HepG2 (cell line): ENCODE measurements at regions not wholly inside any gene's neighbourhood (a gene's known extent, or its start where the extent isn't known, plus 50 kb on each side); places are given as distances from the start of the nearest gene placed in this dataset.
"Not testable (repeated sequence)": the region's sequence is repeated elsewhere in the genome, so short reads cannot be mapped to it uniquely, and the experiment has no call there.

Source experiments
- ATAC-seq: fragments of 200-7000 bp; cut with Tn5 transposase; 3 replicates; pipeline ENCODE4 v1.9.1; 2020; ENCODE audit warnings: mild to moderate bottlenecking, moderate library complexity
- BruUV-seq: library from RNA; stranded (reverse); fragments of 400-500 nt; replicated peaks from 2 replicates; lab custom pipeline; 2021; lab: Mats Ljungman, UMichigan
- CTCF ChIA-PET: fragments of 300-600 bp; formaldehyde crosslinking; extraction: SDS; loops from one replicate; lab custom pipeline; 2021; ENCODE audit warnings: low total read pairs, inconsistent platforms, low intra/inter-chr PET ratio; lab: Yijun Ruan, JAX
- POLR2A ChIA-PET: fragments of 350-600 bp; sonication (Branson Sonifier 250); formaldehyde crosslinking; loops from one replicate; lab custom pipeline; 2020; ENCODE audit warnings: antibody characterized with exemption, inconsistent platforms; lab: Yijun Ruan, JAX
- DNase-seq: peaks from one replicate; pipeline ENCODE4 v3.0.0-alpha.2; 2015; ENCODE audit warnings: low spot score
- FAIRE-seq: peaks from 3 replicates; lab custom pipeline; 2011; peaks lifted over from hg19 to GRCh38; lab: Jason Lieb, UNC
- H2AFZ ChIP-seq: one replicate; pipeline ENCODE4 v1.6.1; 2011; ENCODE audit warnings: low read length, inconsistent platforms
- H3K27ac ChIP-seq: fragments of 300-600 bp; 3 replicates; pipeline ENCODE4 v1.8.0; 2011; ENCODE audit warnings: mixed run types, mild to moderate bottlenecking, mixed read lengths, low read length, inconsistent platforms; ENCODE audit not compliant: insufficient read depth; ENCODE audit errors: extremely low read length
- H3K27me3 ChIP-seq, 2 experiments: fragments of 200-600 bp in 1 of 2; 2 replicates in 1 of 2; 3 replicates in 1 of 2; pipeline versions ENCODE4 v1.6.0 to v1.8.0; 2011; ENCODE audit warnings: low read length in 2 of 2, mild to moderate bottlenecking in 2 of 2, moderate library complexity in 2 of 2, inconsistent platforms in 1 of 2; ENCODE audit not compliant: insufficient read depth in 2 of 2, control insufficient read depth in 1 of 2
- H3K36me3 ChIP-seq, 2 experiments: fragments of 200-600 bp in 1 of 2; replicated peaks in 1 of 2; 2 replicates in 1 of 2; 3 replicates in 1 of 2; pipeline versions ENCODE4 v1.5.1 to v1.8.0; 2011; ENCODE audit warnings: low read length in 2 of 2, inconsistent platforms in 1 of 2; ENCODE audit not compliant: insufficient read depth in 2 of 2, control insufficient read depth in 1 of 2
- H3K4me1 ChIP-seq: 2 replicates; pipeline ENCODE4 v1.5.1; 2012; ENCODE audit warnings: low read length, inconsistent platforms; ENCODE audit not compliant: insufficient read depth
- H3K4me2 ChIP-seq: 2 replicates; pipeline ENCODE4 v1.6.0; 2011; ENCODE audit warnings: low read depth, low read length, inconsistent platforms
- H3K4me3 ChIP-seq, 3 experiments: fragments of 200-600 bp in 1 of 3; sonication (generic), shearing (Covaris generic) in 1 of 3; replicated peaks in 1 of 3; 2 replicates each; pipeline ENCODE4 v1.5.1; 2011 to 2016; ENCODE audit warnings: low read length in 3 of 3, inconsistent platforms in 2 of 3, low read depth in 2 of 3, mild to moderate bottlenecking in 2 of 3, control low read depth in 1 of 3, mixed read lengths in 1 of 3; ENCODE audit not compliant: insufficient read depth in 1 of 3
- H3K79me2 ChIP-seq: one replicate; pipeline ENCODE4 v1.6.1; 2011; ENCODE audit warnings: low read length, inconsistent platforms; ENCODE audit not compliant: insufficient read depth
- H3K9ac ChIP-seq: 2 replicates; pipeline ENCODE4 v1.6.0; 2011; ENCODE audit warnings: mild to moderate bottlenecking, low read depth, low read length, inconsistent platforms; ENCODE audit not compliant: insufficient read depth
- H3K9me3 ChIP-seq: 2 replicates; pipeline ENCODE4 v1.5.1; 2012; ENCODE audit warnings: mild to moderate bottlenecking, low read length
- H4K20me1 ChIP-seq: 2 replicates; pipeline ENCODE4 v1.6.0; 2011; ENCODE audit warnings: inconsistent platforms, mild to moderate bottlenecking, low read length, moderate library complexity; ENCODE audit not compliant: insufficient read depth
- PITX1 ChIP-seq: sonication (generic); formaldehyde crosslinking; IDR thresholded peaks from 2 replicates; pipeline ENCODE4 v1.5.1; 2020; ENCODE audit warnings: mild to moderate bottlenecking, missing genetic modification reagents
- ZNF281 ChIP-seq: sonication (generic); formaldehyde crosslinking; IDR thresholded peaks from 2 replicates; pipeline ENCODE4 v1.4.0; 2020; ENCODE audit warnings: missing genetic modification reagents, borderline replicate concordance
- WGBS: methylation state at CpG from one replicate; pipeline ENCODE4 v1.1.6; 2017; ENCODE audit warnings: low lambda C conversion rate; 5-methylcytosine and 5-hydroxymethylcytosine counted together
- in situ Hi-C: cut with HindIII; loops from 2 replicates; pipeline ENCODE4 v1.10.0; 2017; ENCODE audit warnings: low pct_unique_long_range_greater_than_20kb; ENCODE audit not compliant: extremely low pct_ligation_motif_present
- intact Hi-C: fragments of 100-400 bp; cut with micrococcal nuclease; formaldehyde crosslinking; loops from one replicate; pipeline ENCODE4 v1.10.0; 2022; ENCODE audit not compliant: unreplicated experiment

DNA sequence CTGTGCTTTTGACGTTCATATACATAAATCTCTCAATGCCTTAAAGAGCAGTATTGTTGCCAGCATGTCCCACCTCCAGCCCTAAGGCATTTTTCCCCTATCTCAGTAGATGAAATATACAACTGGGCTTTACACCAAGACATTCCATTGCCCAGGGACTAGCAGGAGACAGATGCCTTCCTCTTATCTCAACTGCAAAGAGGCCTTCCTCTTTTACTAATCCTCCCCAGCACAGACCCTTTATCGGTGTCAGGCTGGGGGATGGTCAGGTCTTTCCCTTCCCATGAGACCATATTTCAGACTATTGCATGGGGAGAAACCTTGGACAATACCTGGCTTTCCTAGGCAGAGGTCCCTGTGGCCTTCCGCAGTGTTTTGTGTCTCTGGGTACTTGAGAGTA lies 1373.1 kb upstream of the DEFB115 start:
- FAIRE-seq, H4K20me1 ChIP-seq, POLR2A ChIA-PET, H3K4me3 ChIP-seq, H2AFZ ChIP-seq, DNase-seq, CTCF ChIA-PET, in situ Hi-C loops, BruUV-seq, H3K36me3 ChIP-seq, H3K27me3 ChIP-seq, H3K9ac ChIP-seq, intact Hi-C loops, H3K79me2 ChIP-seq: not testable (repeated sequence)
- Histone ChIP-seq H3K27ac (peak overlapping the region; percentile 41), H3K4me2 (peak overlapping the region; percentile 27; the same call in 1 of the 2 replicates), H3K4me1 (peaks cover 11% of the 10 kb centered on the region), H3K9me3 (peaks cover 49% of the 10 kb centered on the region)
- WGBS, result 41% methylated on average over 3 of the region's 3 CpGs
- TF ChIP-seq PITX1, result peak; percentile 68
- peak; percentile 61; the same call in 1 of the 2 replicates for TF ChIP-seq ZNF281
- peak; percentile 78 for ATAC-seq

DNA sequence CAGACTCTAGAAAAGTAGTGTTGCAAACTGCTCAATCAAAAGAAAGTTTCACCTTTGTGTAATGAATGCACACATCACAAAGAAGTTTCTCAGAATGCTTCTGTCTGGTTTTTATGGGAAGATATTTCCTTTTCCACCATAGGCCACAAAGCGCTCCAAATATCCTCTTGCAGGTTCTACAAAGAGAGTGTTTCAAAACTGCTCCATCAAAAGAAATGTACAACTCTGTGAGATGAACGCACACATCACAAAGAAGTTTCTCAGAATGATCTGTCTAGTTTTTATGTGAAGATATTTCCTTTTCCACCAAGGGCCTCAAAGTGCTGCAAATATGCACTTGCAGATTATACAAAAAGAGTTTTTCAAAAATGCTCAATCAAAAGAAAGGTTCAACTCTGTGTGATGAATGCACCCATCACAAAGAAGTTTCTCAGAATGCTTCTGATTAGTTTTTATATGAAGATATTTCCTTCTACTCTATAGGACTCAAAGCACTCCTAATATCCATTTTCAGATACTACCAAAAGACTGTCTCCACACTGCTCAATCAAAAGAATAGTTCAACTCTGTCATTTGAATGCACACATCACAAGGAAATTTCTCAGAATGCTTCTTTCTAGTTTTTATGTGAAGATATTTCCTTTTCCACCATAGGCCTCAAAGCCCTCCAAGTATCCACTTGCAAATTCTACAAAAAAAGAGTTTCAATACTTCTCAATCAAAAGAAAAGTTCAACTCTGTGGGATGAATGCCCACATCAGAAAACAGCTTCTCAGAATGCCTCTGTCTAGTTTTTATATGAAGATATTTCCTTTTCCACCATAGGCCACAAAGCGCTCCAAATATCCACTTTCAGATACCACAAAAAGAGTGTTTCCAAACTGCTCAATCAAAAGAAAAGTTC lies 1371.9 kb upstream of the DEFB115 start:
- H3K79me2 ChIP-seq, BruUV-seq, intact Hi-C loops, H3K27ac ChIP-seq, H2AFZ ChIP-seq, H3K4me3 ChIP-seq, FAIRE-seq, CTCF ChIA-PET, H3K9ac ChIP-seq, H3K4me2 ChIP-seq, DNase-seq, H3K36me3 ChIP-seq, H4K20me1 ChIP-seq, H3K27me3 ChIP-seq, in situ Hi-C loops, POLR2A ChIA-PET, ATAC-seq: not testable (repeated sequence)
- Histone ChIP-seq H3K4me1 (peaks cover 11% of the 10 kb centered on the region), H3K9me3 (peaks cover 52% of the 10 kb centered on the region)
- 7% methylated on average over 2 of the region's 3 CpGs for WGBS

GRCh38 chr20:29891555-29891954 lies 1365.9 kb upstream of the DEFB115 start:
- ATAC-seq, H3K36me3 ChIP-seq, H3K9ac ChIP-seq, H3K27me3 ChIP-seq, FAIRE-seq, POLR2A ChIA-PET, H3K27ac ChIP-seq, H3K4me1 ChIP-seq, BruUV-seq, in situ Hi-C loops, H3K4me3 ChIP-seq, H4K20me1 ChIP-seq, CTCF ChIA-PET, H3K4me2 ChIP-seq, H3K79me2 ChIP-seq, intact Hi-C loops, H2AFZ ChIP-seq, DNase-seq: not testable (repeated sequence)
- H3K9me3 ChIP-seq, result peaks cover 92% of the 10 kb centered on the region
- WGBS, result 62% methylated on average over 5 of the region's 5 CpGs
